Hepatocyte (in vitro differentiated cells): ENCODE measurements at regions not wholly inside any gene's neighbourhood (a gene's known extent, or its start where the extent isn't known, plus 50 kb on each side); places are given as distances from the start of the nearest gene placed in this dataset.

Experiments
- DNase-seq: peaks from one replicate; pipeline ENCODE4 v3.0.0-alpha.2; 2016; ENCODE audit warnings: low spot score
- H2AFZ ChIP-seq: fragments of 200-600 bp; sonication (generic); 2 replicates; pipeline ENCODE4 v1.6.0; 2016; ENCODE audit warnings: antibody characterized with exemption, mild to moderate bottlenecking
- H3K27ac ChIP-seq: fragments of 200-600 bp; sonication (generic); 2 replicates; pipeline ENCODE4 v1.5.1; 2016; ENCODE audit warnings: mild to moderate bottlenecking
- H3K27me3 ChIP-seq: fragments of 200-600 bp; sonication (generic); 2 replicates; pipeline ENCODE4 v1.6.1; 2016
- H3K36me3 ChIP-seq: fragments of 200-600 bp; sonication (generic); replicated peaks from 2 replicates; pipeline ENCODE4 v1.5.1; 2016; ENCODE audit warnings: low read depth; ENCODE audit not compliant: insufficient read depth
- H3K4me1 ChIP-seq: fragments of 200-600 bp; sonication (generic); 2 replicates; pipeline ENCODE4 v1.5.1; 2016; ENCODE audit warnings: mild to moderate bottlenecking, moderate library complexity; ENCODE audit not compliant: insufficient read depth
- H3K4me2 ChIP-seq: fragments of 200-600 bp; sonication (generic); 2 replicates; pipeline ENCODE4 v1.6.0; 2016
- H3K4me3 ChIP-seq: fragments of 200-600 bp; sonication (generic); 2 replicates; pipeline ENCODE4 v1.5.1; 2016; ENCODE audit warnings: mild to moderate bottlenecking
- H3K79me2 ChIP-seq: fragments of 200-600 bp; sonication (generic); 2 replicates; pipeline ENCODE4 v1.6.0; 2017; ENCODE audit warnings: mild to moderate bottlenecking
- H3K9me2 ChIP-seq: fragments of 200-600 bp; sonication (generic); replicated peaks from 2 replicates; pipeline ENCODE4 v1.6.0; 2017; ENCODE audit warnings: mild to moderate bottlenecking; ENCODE audit not compliant: insufficient read depth
- H3K9me3 ChIP-seq: fragments of 200-600 bp; sonication (generic); 2 replicates; pipeline ENCODE4 v1.5.1; 2016; ENCODE audit warnings: low read depth, mild to moderate bottlenecking
- H4K20me1 ChIP-seq: fragments of 200-600 bp; sonication (generic); 2 replicates; pipeline ENCODE4 v1.6.0; 2016; ENCODE audit warnings: mild to moderate bottlenecking; ENCODE audit not compliant: insufficient read depth, poor library complexity, severe bottlenecking
- EZH2 ChIP-seq: fragments of 200-600 bp; sonication (generic); IDR thresholded peaks from 2 replicates; pipeline ENCODE4 v1.6.1; 2016; ENCODE audit warnings: antibody characterized with exemption, mild to moderate bottlenecking, borderline replicate concordance
- EZH2phosphoT487 ChIP-seq: fragments of 200-600 bp; sonication (generic); IDR thresholded peaks from one replicate; pipeline ENCODE4 v1.6.1; 2018; ENCODE audit warnings: antibody characterized with exemption, mild to moderate bottlenecking, low read depth, moderate library complexity; ENCODE audit not compliant: unreplicated experiment, severe bottlenecking
- WGBS: methylation state at CpG from one replicate; pipeline ENCODE4 v1.1.6; 2016; ENCODE audit warnings: low lambda C conversion rate; ENCODE audit errors: missing lambda C conversion rate; 5-methylcytosine and 5-hydroxymethylcytosine counted together
- TF ChIP-seq, protein P1 (sequence below): fragments of 200-600 bp; sonication (generic); IDR thresholded peaks from 2 replicates; pipeline ENCODE4 v1.5.1; 2016; ENCODE audit warnings: antibody characterized with exemption, mild to moderate bottlenecking; ENCODE audit not compliant: poor library complexity

DNA sequence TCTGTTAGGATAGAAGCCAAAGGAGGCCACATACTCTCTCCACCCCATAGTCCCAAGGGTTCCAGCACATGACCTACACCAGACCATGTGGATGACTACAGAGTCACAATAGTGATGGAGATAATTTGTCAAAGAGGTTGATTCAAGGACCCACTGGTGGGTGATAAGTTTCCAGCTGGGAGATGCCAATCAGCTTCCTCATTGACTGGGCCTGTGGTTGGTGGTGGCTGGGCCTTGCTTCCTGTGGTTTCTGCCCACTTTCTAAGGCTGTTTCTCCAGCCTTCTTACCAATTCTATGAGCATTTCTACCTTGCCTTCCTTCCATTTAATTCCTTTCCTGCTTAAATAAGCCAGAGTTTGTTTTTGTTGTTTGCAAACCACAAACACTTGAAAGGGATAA, 95.5 kb upstream of the CPEB2 start:
- Histone ChIP-seq H4K20me1 (no peaks in the 10 kb centered on the region), H3K4me1 (no peaks in the 10 kb centered on the region), H3K36me3 (no peaks in the 10 kb centered on the region), H2AFZ (no peak overlapping the region), H3K9me3 (no peaks in the 10 kb centered on the region), H3K4me3 (no peak overlapping the region), H3K79me2 (no peaks in the 10 kb centered on the region), H3K27ac (no peak overlapping the region), H3K4me2 (no peak overlapping the region), H3K9me2 (no peaks in the 10 kb centered on the region), H3K27me3 (no peaks in the 10 kb centered on the region)
- DNase-seq = no peak
- no peak for TF ChIP-seq EZH2phosphoT487
- TF ChIP-seq, protein P1, sequence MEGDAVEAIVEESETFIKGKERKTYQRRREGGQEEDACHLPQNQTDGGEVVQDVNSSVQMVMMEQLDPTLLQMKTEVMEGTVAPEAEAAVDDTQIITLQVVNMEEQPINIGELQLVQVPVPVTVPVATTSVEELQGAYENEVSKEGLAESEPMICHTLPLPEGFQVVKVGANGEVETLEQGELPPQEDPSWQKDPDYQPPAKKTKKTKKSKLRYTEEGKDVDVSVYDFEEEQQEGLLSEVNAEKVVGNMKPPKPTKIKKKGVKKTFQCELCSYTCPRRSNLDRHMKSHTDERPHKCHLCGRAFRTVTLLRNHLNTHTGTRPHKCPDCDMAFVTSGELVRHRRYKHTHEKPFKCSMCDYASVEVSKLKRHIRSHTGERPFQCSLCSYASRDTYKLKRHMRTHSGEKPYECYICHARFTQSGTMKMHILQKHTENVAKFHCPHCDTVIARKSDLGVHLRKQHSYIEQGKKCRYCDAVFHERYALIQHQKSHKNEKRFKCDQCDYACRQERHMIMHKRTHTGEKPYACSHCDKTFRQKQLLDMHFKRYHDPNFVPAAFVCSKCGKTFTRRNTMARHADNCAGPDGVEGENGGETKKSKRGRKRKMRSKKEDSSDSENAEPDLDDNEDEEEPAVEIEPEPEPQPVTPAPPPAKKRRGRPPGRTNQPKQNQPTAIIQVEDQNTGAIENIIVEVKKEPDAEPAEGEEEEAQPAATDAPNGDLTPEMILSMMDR = no peak
- TF ChIP-seq EZH2 = no peak

DNA sequence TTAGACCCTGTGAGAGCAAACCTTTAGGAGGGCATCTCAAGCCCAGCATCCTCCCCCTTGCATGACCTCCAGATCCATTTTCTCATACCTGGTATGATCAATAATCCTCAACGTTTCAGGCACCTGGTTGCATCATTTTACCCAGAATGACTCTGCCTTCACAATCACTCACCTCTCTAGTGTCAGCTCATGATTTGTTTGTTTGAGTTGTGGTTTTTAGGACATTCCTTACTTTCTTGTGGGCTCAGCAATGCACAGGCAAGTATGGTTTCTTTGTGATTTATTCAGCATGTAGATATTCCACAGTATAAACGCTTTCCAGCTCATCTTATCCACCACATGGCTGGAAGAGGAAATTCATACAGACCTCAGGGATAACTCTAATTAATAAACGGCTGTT, 93.6 kb upstream of the CPEB2 start:
- Histone ChIP-seq H3K9me2 (no peaks in the 10 kb centered on the region), H4K20me1 (no peaks in the 10 kb centered on the region), H3K9me3 (no peaks in the 10 kb centered on the region), H3K79me2 (no peaks in the 10 kb centered on the region), H3K4me2 (no peak overlapping the region), H3K27me3 (no peaks in the 10 kb centered on the region), H3K27ac (no peak overlapping the region), H3K36me3 (no peaks in the 10 kb centered on the region), H3K4me3 (no peak overlapping the region), H3K4me1 (no peaks in the 10 kb centered on the region), H2AFZ (no peak overlapping the region)
- no peak for DNase-seq
- TF ChIP-seq, protein P1 = no peak
- no peak for TF ChIP-seq EZH2phosphoT487
- no peak for TF ChIP-seq EZH2
- 50% methylated on average over 3 of the region's 3 CpGs for WGBS

DNA sequence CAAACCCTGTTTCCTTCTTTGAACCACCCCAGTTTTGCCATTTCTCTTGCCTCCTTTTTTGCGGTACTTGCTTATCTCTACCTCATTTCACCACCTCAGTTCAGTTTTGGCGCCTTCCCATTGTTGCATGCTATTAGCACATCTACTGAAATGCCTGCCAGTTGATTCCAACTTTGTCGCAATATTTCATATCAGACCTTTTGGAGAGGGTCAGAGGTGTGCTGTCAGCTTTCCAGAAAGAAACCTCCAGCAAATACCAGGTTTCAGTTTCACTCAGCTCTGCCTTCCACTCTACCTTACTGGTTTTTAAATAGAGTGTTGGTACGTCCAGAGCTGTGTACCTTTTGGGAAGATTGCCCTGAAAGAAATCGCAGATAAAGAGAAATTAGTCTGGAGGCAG, 91.9 kb upstream of the CPEB2 start:
- Histone ChIP-seq H3K27me3 (no peaks in the 10 kb centered on the region), H3K36me3 (no peaks in the 10 kb centered on the region), H3K4me1 (no peaks in the 10 kb centered on the region), H3K4me3 (no peak overlapping the region), H3K27ac (no peak overlapping the region), H4K20me1 (no peaks in the 10 kb centered on the region), H3K9me3 (no peaks in the 10 kb centered on the region), H3K9me2 (no peaks in the 10 kb centered on the region), H3K79me2 (no peaks in the 10 kb centered on the region), H3K4me2 (no peak overlapping the region), H2AFZ (no peak overlapping the region)
- TF ChIP-seq EZH2phosphoT487 (no peak), EZH2 (no peak)
- TF ChIP-seq, protein P1 = no peak
- WGBS = 84% methylated on average over 5 of the region's 5 CpGs
- no peak for DNase-seq

DNA sequence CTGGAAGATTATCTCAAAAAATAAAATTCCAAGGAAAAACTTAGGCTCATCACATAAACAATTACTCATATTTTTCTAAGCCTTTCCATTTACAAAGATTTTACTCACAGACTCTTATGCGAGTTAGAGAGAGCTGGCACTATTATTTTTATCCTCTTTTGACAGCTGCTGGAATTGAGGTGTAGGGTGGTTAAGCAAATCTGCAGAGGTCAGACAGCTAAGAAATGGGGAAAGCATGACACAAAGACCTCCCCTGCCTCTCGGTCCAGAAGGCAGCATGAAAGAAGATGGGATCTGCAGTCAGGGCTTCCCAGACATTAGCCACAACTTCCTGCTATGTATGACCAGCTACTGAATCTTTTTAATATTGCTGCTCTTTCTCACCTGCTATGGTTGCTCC, 89.9 kb upstream of the CPEB2 start:
- WGBS = 83% methylated on average over 2 of the region's 2 CpGs

More for the DNA sequence above, 89.9 kb upstream of the CPEB2 start:
- H3K4me3 ChIP-seq = no peak overlapping the region
- no peak overlapping the region for H3K4me2 ChIP-seq
- H3K4me1 ChIP-seq = peaks cover 3% of the 10 kb centered on the region
- TF ChIP-seq, protein P1 = no peak
- TF ChIP-seq EZH2 = no peak
- no peak for TF ChIP-seq EZH2phosphoT487
- no peak for DNase-seq
- H3K27ac ChIP-seq = no peak overlapping the region
- H3K36me3 ChIP-seq = no peaks in the 10 kb centered on the region
- no peak overlapping the region for H2AFZ ChIP-seq
- H3K9me2 ChIP-seq = no peaks in the 10 kb centered on the region
- no peaks in the 10 kb centered on the region for H4K20me1 ChIP-seq
- H3K27me3 ChIP-seq = no peaks in the 10 kb centered on the region
- H3K9me3 ChIP-seq = no peaks in the 10 kb centered on the region
- H3K79me2 ChIP-seq = no peaks in the 10 kb centered on the region
